ENCODE measurements at regions not wholly inside any gene's neighbourhood (a gene's known extent, or its start where the extent isn't known, plus 50 kb on each side); places are given as distances from the start of the nearest gene placed in this dataset.

DNA sequence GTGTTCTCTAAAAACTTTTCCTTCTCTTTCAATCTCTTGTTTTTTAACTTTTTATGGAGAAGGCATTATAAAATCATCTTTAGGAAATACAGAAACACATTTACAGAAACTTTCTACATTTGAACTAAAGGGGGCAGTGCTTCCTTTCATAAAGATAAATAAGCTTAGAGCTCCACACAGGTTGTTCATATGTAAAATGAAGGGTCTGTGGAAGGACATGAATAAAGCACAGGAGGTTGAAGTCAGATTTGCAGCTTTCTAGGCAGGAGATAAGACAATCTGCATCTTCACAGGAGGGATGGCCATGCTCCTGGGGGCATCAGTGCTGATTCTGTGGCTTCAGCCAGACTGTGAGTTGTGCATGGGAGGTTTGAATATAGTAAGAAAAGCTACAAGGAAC, 426.0 kb downstream of the DAD1 start:
- no peak for DNase-seq (ENCODE audit: low read depth, low spot score)

DNA sequence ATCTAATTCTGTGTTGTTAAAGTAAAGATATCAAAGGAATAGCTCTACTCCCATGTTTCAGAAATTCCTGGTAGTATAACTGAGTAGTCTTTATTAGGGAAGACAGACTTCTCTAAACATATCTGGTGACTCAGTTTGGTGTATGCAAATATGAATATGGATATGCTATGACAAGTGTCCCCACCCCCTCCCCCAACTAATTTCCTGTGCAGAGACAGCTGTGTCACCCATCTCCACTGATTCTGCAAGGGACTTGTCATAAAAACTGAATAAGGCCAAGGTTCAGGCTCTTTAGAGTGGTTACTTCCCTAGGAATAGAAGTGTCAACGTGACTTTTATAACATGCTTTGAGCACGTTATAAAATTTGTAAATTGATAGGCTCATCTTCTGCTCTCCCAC, 429.1 kb downstream of the DAD1 start:
- no peak for DNase-seq (ENCODE audit: low read depth, low spot score)

DNA sequence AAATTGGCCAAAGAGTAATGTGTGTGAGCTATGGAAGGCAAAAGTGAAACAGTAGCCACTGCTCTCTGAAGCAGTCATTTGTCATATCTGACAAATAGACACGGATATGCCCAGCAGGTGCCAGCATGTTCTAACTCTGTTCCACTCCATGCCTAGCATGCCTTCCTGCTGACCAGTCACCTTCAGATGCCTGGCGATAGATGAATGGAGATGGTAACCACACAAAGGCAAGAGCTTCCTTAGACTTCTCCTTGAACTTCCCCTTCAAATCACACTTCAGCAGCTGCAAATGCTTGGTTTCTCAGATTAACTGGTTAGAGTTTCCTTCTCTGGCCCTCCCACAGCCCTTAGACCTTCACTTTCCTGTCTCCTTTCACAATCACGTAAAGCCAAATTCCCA, 429.9 kb downstream of the DAD1 start:
- no peak for DNase-seq (ENCODE audit: low read depth, low spot score)

DNA sequence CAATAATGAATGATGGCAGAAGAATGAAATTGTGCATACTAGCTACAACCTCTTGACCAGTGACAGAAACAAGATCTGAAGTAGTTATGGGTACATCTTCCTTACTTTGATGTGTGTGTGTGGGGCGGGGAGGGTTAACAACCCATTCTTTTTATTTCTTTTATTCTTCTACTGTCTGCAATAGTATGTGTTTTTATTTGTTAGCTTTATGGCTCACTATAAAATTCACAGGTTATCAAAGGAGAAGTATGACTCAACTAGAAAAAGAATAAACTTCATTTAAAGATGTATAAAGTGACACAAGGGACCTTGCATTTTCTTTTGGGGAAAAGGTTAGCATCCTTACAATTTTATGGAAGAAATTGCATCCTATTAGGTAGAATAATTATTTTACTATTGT, 430.5 kb downstream of the DAD1 start:
- DNase-seq (ENCODE audit: low read depth, low spot score) = no peak

DNA sequence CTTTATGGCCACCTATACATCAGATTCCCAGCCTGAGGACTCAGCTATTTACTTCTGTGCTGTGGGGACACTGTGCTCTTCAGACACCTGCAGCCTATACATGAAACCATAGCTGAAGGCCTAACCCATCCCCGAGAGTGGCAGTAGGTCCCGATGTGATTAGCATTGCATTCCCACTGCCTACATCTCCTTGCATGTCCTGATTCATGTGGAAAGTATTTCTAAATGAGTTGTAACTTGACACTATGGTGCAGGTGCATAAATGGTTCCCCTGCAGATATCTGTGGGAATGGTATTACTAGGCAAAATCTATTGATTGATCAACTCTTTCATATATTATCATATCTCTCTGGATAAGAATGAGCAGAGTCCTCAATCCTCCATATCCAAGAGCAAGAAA, 433.5 kb downstream of the DAD1 start:
- DNase-seq (ENCODE audit: low read depth, low spot score) = no peak

DNA sequence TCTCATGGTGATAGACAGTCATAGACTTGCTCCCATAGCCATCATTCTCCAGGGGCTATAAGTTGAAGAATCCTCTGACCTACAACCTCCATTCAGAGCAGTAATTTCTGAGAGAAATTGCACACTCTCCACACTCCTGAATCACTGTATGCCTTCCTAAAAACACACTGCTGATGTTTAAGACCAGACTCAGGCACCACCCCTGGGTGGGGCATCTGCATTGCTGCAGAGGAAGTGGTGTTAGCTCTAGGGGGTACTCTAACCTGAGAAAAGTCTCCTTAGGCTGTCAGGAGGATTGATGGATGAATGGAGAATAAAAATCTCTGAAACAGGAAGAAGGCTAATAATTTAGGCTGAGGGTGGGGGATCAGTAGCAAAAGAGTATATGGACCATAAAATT, 436.1 kb downstream of the DAD1 start:
- DNase-seq (ENCODE audit: low read depth, low spot score) = no peak

DNA sequence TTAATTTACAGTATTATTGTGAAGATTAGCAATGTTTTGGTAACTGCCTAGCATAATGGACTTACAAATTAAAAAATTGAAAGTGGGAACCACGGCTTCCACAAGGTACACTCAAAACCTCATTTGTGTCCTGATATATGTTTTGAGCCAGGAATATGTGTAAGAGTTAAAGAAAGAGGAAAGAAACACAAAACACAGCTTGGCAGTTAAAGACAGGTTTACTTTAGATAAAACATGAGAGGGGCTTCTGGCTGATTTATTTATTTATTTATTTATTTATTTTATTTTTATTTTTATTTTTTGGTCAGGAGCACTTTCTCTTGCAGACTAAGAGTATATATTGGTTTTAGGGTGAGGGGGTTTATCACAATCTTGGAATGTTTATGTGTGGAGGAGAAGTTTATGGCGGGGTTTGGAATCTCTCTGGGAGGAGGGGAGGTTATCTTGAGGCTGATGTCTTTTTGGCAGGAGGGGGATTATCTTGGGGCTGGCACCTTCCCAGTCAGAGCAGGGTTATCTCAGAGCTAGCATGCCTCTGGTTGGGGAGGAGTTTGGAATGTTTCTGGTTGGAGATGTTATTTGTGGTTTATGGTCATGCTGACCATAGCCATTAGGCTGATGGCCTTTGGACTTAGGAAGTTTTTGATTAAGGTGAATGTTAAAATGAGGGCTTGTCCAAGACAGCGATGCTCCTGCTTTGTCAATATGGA, 436.7 kb downstream of the DAD1 start:
- no peak for DNase-seq (ENCODE audit: low read depth, low spot score)

DNA sequence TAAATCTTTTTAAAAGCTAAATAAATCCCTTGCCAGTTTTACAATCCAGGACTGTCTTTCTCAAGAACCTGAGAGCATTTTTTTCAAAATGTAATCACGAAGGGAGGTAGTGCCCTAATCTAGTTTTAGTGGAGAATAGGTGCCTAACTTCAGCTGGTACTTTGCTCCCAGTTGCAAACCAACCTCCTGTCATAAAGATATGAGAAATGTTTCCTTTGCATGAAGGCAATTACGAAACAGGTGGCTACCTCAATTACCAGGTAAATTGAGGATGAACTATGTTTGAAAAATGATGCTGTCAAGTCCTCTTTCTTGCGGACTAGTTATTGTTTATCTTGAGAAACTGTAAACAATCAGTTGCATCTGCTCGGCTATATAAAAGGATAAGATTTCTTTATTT, 437.9 kb downstream of the DAD1 start:
- DNase-seq (ENCODE audit: low read depth, low spot score) = no peak

DNA sequence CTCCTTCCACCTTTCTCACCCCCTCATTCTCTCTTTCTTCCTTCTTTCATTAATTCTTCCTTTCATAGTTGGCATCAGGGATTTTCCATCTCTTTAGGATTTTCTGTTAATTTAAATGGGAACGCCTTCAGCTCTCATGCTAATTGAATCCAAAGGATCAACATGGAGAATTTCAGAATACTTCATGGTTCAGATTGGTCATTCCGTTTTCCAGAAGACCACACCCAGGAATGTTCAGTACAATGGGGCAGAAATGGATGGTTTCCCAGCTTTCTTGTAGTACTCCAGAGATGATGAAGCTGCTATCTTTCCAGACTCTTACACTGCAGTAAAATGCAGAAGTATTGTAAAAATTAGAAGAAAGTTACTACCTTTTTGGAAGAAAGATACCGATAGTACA, 440.0 kb downstream of the DAD1 start:
- DNase-seq (ENCODE audit: low read depth, low spot score) = no peak

DNA sequence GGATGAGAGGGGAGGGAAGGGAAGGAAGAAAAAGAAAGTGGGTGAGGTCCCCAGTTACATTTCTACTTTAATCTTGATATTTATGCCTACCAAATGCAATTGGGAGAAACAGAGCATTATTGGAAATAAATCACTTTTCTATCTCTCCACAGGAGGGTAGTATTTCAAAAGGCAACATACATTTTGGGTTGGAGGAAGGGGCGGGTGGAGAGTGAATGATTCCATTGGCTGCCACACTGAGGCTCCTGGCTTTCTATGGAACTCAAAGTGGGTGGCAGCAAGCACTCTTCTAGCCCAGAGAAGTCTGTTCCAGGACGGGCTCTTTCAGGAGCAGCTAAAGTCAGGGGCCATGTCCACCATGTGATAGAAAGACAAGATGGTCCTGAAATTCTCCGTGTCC, 441.3 kb downstream of the DAD1 start:
- DNase-seq (ENCODE audit: low read depth, low spot score) = no peak

DNA sequence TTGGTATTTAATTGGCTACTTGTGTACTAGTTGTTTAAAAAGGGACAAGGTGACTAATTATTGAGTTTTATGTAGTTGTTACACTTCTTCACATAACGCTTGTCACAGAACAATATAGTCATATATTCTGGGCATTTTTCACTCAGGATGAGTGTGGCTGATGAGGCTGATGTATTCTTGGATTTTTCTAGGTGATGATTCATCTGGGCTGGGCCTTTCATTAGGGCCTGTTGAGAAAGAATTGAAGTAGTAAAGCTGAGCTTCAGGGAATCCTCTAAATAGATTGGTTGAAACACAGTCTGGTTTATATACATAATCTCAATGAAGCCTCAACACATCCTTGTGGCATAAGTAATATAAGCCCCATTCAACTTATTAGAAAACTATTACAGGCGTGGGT, 445.7 kb downstream of the DAD1 start:
- DNase-seq (ENCODE audit: low read depth, low spot score) = no peak

DNA sequence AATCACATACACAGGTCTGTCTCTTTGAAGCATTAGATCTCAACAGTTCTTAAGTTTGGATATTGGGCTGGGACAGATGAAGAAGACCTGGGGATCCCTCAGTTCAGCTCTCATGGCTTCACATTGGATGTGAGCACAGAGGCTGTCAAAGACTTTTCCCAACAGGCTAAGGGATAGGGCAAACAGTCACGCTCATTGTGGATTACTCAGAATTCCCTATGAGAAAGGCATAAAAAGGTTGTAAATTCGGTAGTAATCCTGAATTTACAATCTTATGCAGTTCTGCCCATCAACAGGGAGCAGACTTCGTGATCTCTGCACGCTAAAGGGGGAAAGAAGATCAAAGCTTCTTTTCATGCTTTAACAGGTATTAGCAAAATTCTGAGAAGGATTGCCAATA, 448.4 kb downstream of the DAD1 start:
- no peak for DNase-seq (ENCODE audit: low read depth, low spot score)

DNA sequence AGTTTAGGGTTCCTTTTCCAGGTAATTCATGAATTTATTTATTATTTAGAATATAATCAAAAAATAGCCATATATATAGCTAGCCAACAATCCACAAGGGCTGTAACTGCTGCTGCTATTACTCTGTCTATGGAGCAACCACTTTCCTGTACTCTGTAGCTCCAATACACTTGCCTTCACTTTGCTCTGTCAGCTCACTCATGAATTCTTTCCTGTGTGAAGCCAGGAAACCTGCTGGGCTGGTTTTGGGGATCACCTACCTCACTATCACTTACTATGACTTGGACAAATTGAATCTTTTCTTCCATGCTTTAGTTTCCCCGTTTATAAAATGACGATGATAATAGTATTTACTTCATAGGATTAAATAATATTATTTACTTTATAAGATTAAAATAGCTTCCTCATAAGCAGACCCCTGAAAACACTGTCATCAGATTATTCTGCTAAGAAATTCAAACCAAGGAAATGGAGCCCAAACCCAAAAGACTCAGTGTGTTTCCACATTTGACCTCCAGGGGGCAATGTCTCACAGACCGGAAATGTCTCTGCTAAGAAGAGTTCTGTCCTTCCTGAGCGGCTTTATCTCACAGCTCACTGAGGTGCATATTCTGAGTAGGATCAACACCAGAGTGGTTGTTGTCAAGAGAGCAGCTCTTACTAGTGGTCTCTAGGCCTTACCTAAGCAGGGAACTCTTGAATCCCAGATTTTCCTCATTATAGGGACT, 457.1 kb downstream of the DAD1 start:
- no peak for DNase-seq (ENCODE audit: low read depth, low spot score)

DNA sequence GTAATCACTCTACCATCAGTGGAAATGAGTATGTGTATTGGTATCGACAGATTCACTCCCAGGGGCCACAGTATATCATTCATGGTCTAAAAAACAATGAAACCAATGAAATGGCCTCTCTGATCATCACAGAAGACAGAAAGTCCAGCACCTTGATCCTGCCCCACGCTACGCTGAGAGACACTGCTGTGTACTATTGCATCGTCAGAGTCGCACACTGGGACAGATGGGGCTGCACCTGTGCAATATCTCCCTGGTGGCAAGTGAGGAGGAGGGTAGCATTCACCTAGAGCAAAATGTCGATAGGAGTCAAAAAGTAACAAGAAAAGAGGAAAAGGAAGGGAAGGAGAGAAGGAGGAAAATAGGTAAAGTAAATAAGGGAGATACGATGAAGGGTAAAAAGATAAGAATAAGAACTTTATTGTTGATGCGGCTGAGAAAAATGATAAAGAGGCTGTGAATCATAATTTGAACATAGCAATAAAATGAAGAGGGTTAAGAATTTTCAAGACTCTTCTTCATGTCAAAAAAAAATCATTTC, 450.5 kb upstream of the OR4E1 start:
- DNase-seq (ENCODE audit: low read depth, low spot score) = no peak

DNA sequence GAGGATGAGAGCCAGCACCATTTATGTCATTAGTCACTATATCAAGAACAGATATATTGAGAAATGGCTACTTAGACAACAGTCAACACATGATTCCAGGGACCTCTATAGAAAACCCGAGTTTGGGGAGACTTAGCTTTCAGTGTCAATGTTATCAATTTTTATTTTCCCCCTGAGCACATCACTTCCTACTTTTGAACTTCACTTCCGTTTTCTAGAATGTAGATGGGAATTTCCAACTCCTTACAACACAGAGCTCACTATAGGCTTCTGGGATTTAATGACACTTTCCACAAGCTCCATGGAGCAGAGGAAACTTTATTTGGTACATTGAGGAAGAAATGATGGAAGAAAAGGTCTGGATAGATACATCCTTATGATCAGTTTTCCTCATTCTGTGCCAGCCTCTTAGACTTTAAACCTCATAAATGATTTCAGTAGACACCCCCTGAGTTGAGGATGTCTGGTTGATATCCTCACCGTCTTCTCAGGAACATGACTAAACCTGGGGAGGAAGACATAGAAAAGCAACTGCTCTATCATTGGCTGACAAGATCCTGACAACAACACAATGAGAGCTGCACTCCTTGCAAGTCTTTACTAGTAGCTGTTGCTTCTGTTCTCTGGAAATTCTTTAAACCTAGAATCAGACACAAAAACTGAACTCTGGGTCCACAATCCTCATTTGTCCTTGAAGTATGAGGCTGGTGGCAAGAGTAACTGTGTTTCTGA, 449.4 kb upstream of the OR4E1 start:
- DNase-seq (ENCODE audit: low read depth, low spot score) = no peak

DNA sequence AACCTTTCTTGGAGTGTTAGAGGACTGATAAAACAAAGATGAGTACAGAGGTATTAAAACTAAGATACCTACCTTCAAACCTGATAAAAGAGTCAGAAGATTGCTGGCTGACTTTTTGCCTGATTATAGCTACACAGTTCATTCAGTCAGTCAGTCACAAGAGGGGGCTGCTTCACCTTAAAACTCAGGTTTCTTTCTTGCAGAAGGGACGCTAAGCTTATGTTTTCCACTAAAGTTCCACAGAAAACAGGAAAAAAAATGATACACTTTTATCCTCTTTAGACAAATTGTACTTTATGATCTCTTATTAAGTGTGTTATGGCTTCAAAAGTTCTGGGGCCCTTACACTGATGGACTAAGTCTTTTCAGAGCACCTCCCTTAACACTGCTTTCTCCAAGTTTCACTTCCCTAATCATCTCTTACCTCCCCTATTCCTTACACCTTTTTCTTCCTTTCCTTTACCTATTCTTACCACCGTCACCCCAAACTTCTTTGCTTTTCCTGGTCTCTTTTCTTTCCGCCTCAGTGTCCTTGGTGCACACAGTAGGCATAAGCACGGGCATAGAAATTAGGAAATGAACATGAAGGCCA, 448.7 kb upstream of the OR4E1 start:
- DNase-seq (ENCODE audit: low read depth, low spot score) = no peak

DNA sequence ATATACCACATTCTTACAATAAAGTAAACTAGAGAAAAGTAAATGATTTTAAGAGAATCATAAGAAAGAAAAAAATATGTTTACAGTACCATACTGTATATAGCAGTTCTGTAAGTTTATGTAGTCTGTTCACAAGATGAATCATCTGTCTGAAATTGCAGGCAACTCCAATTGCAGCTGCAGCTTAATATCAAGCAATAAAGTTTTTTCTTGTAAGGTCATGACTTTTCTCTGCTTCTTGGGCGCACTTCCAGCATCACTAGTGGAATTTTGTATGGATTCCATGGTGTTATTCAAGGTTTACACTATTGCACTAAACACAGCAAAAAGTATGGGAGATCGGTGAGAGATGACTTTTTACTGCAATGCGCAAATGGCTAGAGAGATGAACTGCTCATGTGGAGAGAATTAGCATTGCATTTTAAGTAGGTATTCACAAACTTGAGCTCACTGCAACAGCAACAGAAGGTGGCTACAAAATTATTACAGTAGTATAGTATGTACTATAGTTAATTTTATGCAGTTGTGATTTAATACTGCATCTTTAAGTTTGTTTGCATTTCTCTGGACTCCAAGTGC, 445.4 kb upstream of the OR4E1 start:
- no peak for DNase-seq (ENCODE audit: low read depth, low spot score)

DNA sequence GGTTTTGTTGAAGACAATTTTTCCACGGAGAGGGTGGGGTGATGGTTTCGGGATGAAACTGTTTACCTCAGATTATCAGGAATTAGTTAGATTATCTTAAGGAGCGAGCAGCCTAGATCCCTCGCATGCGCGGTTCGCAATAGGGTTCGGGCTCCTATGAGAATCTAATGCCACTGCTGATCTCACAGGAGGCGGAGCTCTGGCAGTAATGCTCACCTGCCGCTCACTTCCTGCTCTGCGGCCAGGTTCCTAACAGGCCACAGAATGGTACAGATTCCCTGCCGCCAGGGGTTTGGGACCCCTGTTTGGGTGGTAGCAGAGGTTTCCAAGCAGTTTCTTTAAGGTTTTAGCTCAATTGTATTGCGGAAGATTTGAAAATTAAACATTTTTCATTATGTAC, 439.8 kb upstream of the OR4E1 start:
- no peak for DNase-seq (ENCODE audit: low read depth, low spot score)

DNA sequence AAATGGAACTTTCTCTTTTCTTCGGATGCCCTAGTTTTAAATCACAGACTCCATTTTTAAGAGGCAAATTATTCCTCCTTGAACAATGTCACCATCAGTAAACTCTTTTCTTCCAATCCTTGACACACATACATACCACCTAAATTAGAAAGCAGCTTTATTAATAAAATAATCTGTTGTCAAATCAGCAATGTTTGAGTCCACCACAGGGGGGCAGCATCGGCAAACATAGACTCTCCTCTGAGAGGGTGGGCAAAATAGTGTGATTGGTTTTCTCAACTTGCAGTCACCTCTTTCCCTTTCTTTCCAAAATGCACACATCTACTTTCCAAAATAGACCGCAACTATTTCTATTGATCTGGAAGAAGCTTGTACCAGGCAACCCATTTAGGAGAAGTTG, 438.4 kb upstream of the OR4E1 start:
- DNase-seq (ENCODE audit: low read depth, low spot score) = no peak

DNA sequence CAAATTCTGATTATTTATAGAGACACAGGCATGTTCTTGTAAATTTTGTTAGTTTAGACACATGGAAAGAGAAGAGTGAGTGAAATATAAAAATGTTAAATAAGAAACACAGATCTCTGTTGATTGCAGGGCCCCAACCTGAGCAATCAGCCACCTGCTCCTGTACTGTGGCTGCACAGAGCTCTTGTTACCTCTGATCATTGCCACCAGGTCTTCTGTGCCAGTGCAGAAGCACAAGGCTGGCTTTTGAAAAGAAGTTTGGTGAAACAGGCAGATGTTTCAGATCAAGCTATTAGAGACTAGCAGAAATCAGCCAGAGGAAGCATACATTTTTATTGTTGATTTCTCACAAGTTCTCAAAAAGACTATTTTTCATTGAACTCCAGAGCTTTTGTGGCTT, 434.1 kb upstream of the OR4E1 start:
- no peak for DNase-seq (ENCODE audit: low read depth, low spot score)
